ENCODE measurements at regions not wholly inside any gene's neighbourhood (a gene's known extent, or its start where the extent isn't known, plus 50 kb on each side); places are given as distances from the start of the nearest gene placed in this dataset.

- TF ChIP-seq CTCF (conservative IDR thresholded peaks at IDR 0.05 in 1 of 2, IDR thresholded peaks at IDR 0.05 in 1 of 2; ENCODE audit: extremely low read depth in 1 of 2, insufficient read depth in 1 of 2, low read depth in 1 of 2, low read length in 2 of 2) (peak; percentile 21 to 42), EZH2 (IDR thresholded peaks at IDR 0.05; ENCODE audit: borderline replicate concordance, low read length) (no peak)
Observed at GRCh38 chr16:54657058-54657708, 273.5 kb upstream of the IRX5 start.
